Breast epithelium (tissue), 4 donors: ENCODE measurements at regions not wholly inside any gene's neighbourhood (a gene's known extent, or its start where the extent isn't known, plus 50 kb on each side); places are given as distances from the start of the nearest gene placed in this dataset.

Source experiments
- DNase-seq, 2 donors: peaks; one replicate each; pipeline ENCODE4 v3.0.0-alpha.2; 2019; ENCODE audit warnings: low spot score in 2 of 2
- H3K27ac ChIP-seq, 2 donors: fragments of 200-600 bp; sonication (generic) in 1 of 2; one replicate each; pipeline ENCODE4 v1.5.1; 2016 to 2019; ENCODE audit warnings: mild to moderate bottlenecking in 1 of 2
- H3K27me3 ChIP-seq, 2 donors: fragments of 200-600 bp; sonication (generic) in 1 of 2; one replicate each; pipeline versions ENCODE4 v1.5.1 to v1.6.0; 2017 to 2019; ENCODE audit warnings: control low read depth in 1 of 2, mild to moderate bottlenecking in 1 of 2
- H3K36me3 ChIP-seq: fragments of 200-600 bp; one replicate; pipeline ENCODE4 v1.5.1; 2019
- H3K4me1 ChIP-seq, 2 donors: fragments of 200-600 bp; sonication (generic); one replicate each; pipeline ENCODE4 v1.5.1; 2016 to 2019; ENCODE audit warnings: control low read depth in 1 of 2
- H3K4me3 ChIP-seq, 3 donors: fragments of 200-600 bp; sonication (generic); 1 replicate in 2 of 3; 2 replicates in 1 of 3; pipeline ENCODE4 v1.5.1; 2016 to 2019; ENCODE audit warnings: mild to moderate bottlenecking in 3 of 3, moderate library complexity in 2 of 3
- H3K9me3 ChIP-seq, 2 donors: fragments of 200-600 bp; sonication (generic) in 1 of 2; one replicate each; pipeline ENCODE4 v1.5.1; 2016 to 2019; ENCODE audit warnings: control low read depth in 1 of 2
- POLR2A ChIP-seq: fragments of 450-650 bp; IDR thresholded peaks from one replicate; pipeline ENCODE4 v1.6.1; 2016; ENCODE audit warnings: antibody characterized with exemption, mild to moderate bottlenecking, moderate library complexity
- POLR2AphosphoS5 ChIP-seq, 3 donors: sonication (generic); formaldehyde crosslinking; IDR thresholded peaks; one replicate each; pipeline ENCODE4 v1.6.1; 2017; ENCODE audit warnings: antibody characterized with exemption in 3 of 3
- intact Hi-C: fragments of 100-400 bp; cut with DNase I; formaldehyde crosslinking; loops from one replicate; pipeline ENCODE4 v1.15.1; 2023; ENCODE audit warnings: low total_unique reads
- TF ChIP-seq, protein P1 (sequence below), 3 donors: fragments of 450-650 bp; IDR thresholded peaks; one replicate each; pipeline ENCODE4 v1.5.1; 2016 to 2017; ENCODE audit warnings: antibody characterized with exemption in 3 of 3, mild to moderate bottlenecking in 3 of 3, moderate library complexity in 3 of 3

DNA sequence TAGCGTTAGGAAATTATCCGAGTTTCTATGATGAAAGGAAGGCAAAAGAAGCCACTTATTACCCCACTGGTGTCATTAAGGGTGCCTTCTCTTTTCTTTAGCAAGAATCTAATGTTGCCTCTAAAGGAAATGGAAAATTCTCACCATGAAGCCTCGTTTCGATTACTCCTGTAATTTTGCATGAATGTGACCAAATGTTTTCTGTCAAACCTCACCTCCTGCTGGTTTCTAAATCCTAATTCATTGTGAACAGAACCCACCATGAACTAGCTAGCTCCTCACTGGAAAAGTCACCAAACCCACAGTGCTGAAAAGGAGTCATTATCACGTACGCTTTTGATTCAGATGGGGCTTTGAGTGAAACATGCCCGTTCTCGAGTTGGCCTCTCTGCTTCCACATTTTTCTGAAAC, 119.9 kb downstream of the COPS8 start:
- no peak overlapping the region for H3K27ac ChIP-seq
- intact Hi-C loops, result no loop called here

DNA sequence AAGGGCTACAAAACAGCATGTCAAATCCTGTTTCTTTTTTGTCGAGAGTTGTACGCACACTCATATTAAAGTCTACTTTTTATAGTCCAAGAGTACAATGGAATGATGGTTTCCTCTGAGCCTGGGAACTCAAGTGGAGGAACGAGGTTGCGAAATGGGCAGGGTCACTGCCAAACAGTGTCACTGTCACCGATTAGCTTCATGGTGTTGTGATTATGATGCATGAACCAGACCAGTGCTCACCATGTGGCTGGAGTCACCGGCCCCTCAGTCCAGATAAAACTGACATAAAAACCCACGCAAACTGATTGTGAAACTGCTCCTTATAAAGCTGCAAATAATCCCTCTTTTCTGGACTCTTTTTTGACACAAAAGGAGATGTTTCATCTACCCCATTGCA, 122.0 kb downstream of the COPS8 start:
- H3K4me3 ChIP-seq, result no peak overlapping the region
- peak in 1 of 2 donors; percentile 43 for DNase-seq
- H3K4me1 ChIP-seq, result peaks cover 9 to 10% of the 10 kb centered on the region in 2 donors
- no peaks in the 10 kb centered on the region for H3K27me3 ChIP-seq
- no peaks in the 10 kb centered on the region for H3K36me3 ChIP-seq
- TF ChIP-seq, protein P1, sequence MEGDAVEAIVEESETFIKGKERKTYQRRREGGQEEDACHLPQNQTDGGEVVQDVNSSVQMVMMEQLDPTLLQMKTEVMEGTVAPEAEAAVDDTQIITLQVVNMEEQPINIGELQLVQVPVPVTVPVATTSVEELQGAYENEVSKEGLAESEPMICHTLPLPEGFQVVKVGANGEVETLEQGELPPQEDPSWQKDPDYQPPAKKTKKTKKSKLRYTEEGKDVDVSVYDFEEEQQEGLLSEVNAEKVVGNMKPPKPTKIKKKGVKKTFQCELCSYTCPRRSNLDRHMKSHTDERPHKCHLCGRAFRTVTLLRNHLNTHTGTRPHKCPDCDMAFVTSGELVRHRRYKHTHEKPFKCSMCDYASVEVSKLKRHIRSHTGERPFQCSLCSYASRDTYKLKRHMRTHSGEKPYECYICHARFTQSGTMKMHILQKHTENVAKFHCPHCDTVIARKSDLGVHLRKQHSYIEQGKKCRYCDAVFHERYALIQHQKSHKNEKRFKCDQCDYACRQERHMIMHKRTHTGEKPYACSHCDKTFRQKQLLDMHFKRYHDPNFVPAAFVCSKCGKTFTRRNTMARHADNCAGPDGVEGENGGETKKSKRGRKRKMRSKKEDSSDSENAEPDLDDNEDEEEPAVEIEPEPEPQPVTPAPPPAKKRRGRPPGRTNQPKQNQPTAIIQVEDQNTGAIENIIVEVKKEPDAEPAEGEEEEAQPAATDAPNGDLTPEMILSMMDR (IDR thresholded peaks at IDR 0.05), result no peak
- peak; percentile 14 to 75 (median 60) for TF ChIP-seq POLR2AphosphoS5 (IDR thresholded peaks at IDR 0.05)
- intact Hi-C loops, result no loop called here
- no peaks in the 10 kb centered on the region for H3K9me3 ChIP-seq
- peak overlapping the region; percentile 19 to 73 for H3K27ac ChIP-seq

More for the DNA sequence above, 119.9 kb downstream of the COPS8 start:
- no peaks in the 10 kb centered on the region for H3K36me3 ChIP-seq
- no peak for DNase-seq
- peaks cover 9 to 14% of the 10 kb centered on the region in 2 donors for H3K4me1 ChIP-seq
- no peaks in the 10 kb centered on the region for H3K27me3 ChIP-seq
- no peak for TF ChIP-seq POLR2AphosphoS5 (IDR thresholded peaks at IDR 0.05)
- TF ChIP-seq POLR2A, result no peak
- TF ChIP-seq, protein P1 (IDR thresholded peaks at IDR 0.05), result no peak
- no peak overlapping the region for H3K4me3 ChIP-seq
- no peaks in the 10 kb centered on the region for H3K9me3 ChIP-seq

DNA sequence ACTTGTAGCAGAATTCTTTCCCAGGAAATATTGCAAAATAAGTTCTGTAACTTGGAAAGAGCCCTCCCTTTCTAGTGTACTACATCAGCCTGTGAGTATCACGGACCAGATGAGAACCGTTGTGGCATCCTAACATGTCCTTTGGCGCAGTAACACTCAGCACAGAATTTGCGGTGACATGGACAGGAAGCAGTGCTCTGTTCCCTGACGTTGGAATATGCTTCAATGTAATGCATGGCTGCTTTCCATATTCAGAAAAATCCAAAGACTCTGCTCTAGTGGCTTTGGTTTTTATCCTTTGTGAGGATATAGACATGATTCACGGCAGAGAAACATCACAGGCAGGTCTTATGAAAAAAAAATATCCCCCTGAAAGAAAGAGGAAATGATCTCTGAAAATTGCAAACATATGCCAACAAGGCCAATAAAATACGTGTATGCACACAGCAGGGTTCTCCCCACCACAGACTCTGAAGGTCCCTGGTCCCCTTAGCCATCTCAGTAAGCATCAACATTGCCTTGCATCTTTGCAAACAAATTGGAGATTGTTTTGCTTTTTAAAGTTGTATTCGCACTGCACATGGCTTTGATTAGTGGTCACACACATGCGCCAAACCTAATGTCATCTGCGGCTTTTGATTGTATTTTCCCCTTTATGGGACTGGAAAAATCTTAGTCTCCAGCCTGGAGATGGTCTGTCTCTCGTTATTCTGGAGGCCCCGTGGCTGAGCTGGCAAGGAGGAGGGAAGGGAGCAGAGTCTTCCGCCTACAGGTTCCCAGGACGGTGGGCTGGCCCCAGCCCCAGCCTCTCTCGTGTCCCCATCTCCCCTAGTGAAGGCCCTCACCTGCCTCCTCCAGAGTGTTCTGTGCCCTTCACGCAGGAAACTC, 122.9 kb downstream of the COPS8 start:
- no peaks in the 10 kb centered on the region for H3K36me3 ChIP-seq
- peak overlapping the region; percentile 60 to 73 for H3K27ac ChIP-seq
- DNase-seq, result no peak
- no peaks in the 10 kb centered on the region for H3K9me3 ChIP-seq
- H3K4me1 ChIP-seq, result peaks cover 9 to 10% of the 10 kb centered on the region in 2 donors
- intact Hi-C loops, result no loop called here
- TF ChIP-seq POLR2AphosphoS5 (IDR thresholded peaks at IDR 0.05), result no peak
- TF ChIP-seq POLR2A, result no peak
- TF ChIP-seq, protein P1 (IDR thresholded peaks at IDR 0.05), result no peak
- no peaks in the 10 kb centered on the region for H3K27me3 ChIP-seq
- H3K4me3 ChIP-seq, result no peak overlapping the region

DNA sequence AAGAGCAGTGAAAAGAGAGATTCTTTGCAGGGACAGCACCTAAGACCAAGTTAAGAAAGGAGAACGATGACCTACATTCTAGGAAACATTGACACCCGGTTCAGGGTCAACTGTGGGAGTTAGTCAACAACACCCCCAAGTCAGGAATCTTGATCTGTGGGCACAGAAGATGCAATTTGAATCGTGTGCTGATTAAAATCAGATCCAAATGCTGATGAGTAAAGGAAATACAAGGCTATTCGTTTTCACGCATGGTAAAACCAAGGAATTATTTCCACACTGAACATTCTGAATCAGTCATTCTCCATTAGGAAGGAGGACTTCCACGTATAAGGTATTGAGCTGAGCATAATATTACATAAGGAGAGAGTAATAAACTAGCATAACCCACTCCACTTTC, 124.2 kb downstream of the COPS8 start:
- intact Hi-C loops, result no loop called here
- TF ChIP-seq POLR2AphosphoS5 (IDR thresholded peaks at IDR 0.05), result no peak
- TF ChIP-seq, protein P1 (IDR thresholded peaks at IDR 0.05), result no peak
- TF ChIP-seq POLR2A, result no peak
- no peaks in the 10 kb centered on the region for H3K27me3 ChIP-seq
- H3K4me1 ChIP-seq, result peaks cover 10 to 13% of the 10 kb centered on the region in 2 donors
- no peak overlapping the region for H3K4me3 ChIP-seq
- DNase-seq, result no peak
- H3K9me3 ChIP-seq, result no peaks in the 10 kb centered on the region
- no peaks in the 10 kb centered on the region for H3K36me3 ChIP-seq
- H3K27ac ChIP-seq, result peak overlapping the region; percentile 60 to 73

DNA sequence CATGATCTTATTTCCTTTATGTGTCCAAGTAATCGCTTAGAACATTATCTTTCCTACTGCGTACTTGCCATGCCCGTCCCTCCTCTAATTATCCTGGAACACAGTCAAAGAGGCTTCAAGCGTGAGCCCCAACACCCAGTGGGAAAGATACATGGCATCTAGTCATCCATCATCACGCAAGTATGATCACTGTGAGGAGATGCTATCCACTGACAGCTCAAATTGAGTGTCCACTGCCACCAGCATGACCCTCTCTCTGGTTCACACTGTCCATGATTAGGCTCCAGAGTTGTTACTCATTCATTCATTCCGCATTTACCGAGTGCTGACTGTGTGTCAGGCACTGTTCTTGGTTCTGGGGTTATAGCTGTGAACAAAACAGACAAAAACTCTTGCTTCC, 124.6 kb downstream of the COPS8 start:
- no peaks in the 10 kb centered on the region for H3K27me3 ChIP-seq
- H3K36me3 ChIP-seq, result no peaks in the 10 kb centered on the region
- H3K4me1 ChIP-seq, result peaks cover 10 to 13% of the 10 kb centered on the region in 2 donors
- TF ChIP-seq, protein P1 (IDR thresholded peaks at IDR 0.05), result no peak
- TF ChIP-seq POLR2A (no peak), POLR2AphosphoS5 (IDR thresholded peaks at IDR 0.05) (no peak)
- intact Hi-C loops, result no loop called here
- no peak for DNase-seq
- H3K9me3 ChIP-seq, result no peaks in the 10 kb centered on the region
- H3K4me3 ChIP-seq, result no peak overlapping the region
- peak overlapping the region; percentile 60 to 73 for H3K27ac ChIP-seq
